ENCODE measurements at regions not wholly inside any gene's neighbourhood (a gene's known extent, or its start where the extent isn't known, plus 50 kb on each side); places are given as distances from the start of the nearest gene placed in this dataset.

DNA sequence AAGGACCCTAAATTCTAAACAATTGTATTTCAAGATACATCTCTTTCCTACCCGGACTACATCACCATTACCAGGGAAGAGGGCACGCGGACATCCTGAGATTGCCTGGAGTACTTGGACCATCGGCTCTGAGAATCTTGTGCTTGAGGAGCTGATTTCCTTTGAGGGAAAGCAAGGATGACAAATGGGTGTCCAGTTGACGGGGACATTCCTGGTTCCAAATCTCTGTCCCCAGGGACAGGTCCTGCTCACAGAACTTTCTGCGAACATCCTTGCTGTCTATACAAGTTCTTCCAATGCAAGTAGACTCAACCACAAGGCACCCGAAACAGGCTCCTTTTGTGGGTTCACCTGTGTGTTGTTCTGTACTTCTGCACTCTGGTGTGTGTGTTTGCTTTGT lies 289.5 kb upstream of the MYT1L start:
- H3K23ac ChIP-seq (ENCODE audit: low read length) = no peak overlapping the region
- no peak overlapping the region for H3K4me3 ChIP-seq (ENCODE audit: low read length)
- H3K18ac ChIP-seq (ENCODE audit: low read length) = no peak overlapping the region
- H3K79me2 ChIP-seq (ENCODE audit: control insufficient read depth, insufficient read depth, low read length) = no peaks in the 10 kb centered on the region
- no peak overlapping the region for H2BK5ac ChIP-seq (ENCODE audit: low read length)
- no peak overlapping the region for H2AK5ac ChIP-seq (ENCODE audit: low read length)
- no peaks in the 10 kb centered on the region for H3K36me3 ChIP-seq (ENCODE audit: control insufficient read depth, insufficient read depth, low read length)
- no peak overlapping the region for H3K4me2 ChIP-seq (ENCODE audit: low read length)
- no peak overlapping the region for H3K27ac ChIP-seq (ENCODE audit: low read depth, low read length)
- WGBS (ENCODE audit: extremely low coverage, insufficient coverage, low lambda C conversion rate) = no CpG with 5 or more reads among the region's 7 CpGs
- H3K9ac ChIP-seq (ENCODE audit: low read length) = no peak overlapping the region
- H3K4ac ChIP-seq (ENCODE audit: low read depth, low read length) = no peak overlapping the region
- H4K5ac ChIP-seq (ENCODE audit: low read length) = no peak overlapping the region
- H3K27me3 ChIP-seq (ENCODE audit: insufficient read depth, low read length, poor library complexity) = no peaks in the 10 kb centered on the region
- no peak overlapping the region for H2BK15ac ChIP-seq (replicated peaks; ENCODE audit: low read depth)
- H3K79me1 ChIP-seq (ENCODE audit: low read length) = no peaks in the 10 kb centered on the region
- H2BK120ac ChIP-seq (ENCODE audit: low read depth, low read length) = no peak overlapping the region
- no peak for DNase-seq
- H4K8ac ChIP-seq (ENCODE audit: low read depth, low read length) = no peak overlapping the region
- H3K4me1 ChIP-seq (ENCODE audit: control insufficient read depth, low read depth, low read length) = no peaks in the 10 kb centered on the region
- no peak overlapping the region for H3K56ac ChIP-seq (ENCODE audit: low read length)

DNA sequence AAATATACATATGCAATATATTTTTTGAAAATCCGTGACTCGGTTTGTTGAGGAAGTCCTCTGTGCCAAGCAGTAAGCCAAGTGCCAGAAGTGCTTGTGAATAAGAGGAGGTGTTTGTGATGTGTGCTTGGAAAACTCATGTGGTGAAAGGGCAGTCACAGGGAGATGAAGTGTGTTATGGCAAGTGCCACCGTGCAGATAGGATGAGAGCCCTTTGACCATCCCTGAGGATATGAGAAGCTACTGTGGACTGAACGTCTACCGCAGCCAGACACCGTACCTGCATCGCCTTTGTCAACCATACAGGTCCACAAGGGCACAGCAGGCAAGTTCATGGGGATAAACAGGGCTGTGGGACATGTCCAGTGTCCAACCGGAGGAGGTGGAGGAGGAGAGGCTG lies 288.9 kb upstream of the MYT1L start:
- H3K27me3 ChIP-seq (ENCODE audit: insufficient read depth, low read length, poor library complexity) = no peaks in the 10 kb centered on the region
- no peak overlapping the region for H3K27ac ChIP-seq (ENCODE audit: low read depth, low read length)
- no peak overlapping the region for H3K23ac ChIP-seq (ENCODE audit: low read length)
- no peak overlapping the region for H3K4me3 ChIP-seq (ENCODE audit: low read length)
- no peak overlapping the region for H2BK120ac ChIP-seq (ENCODE audit: low read depth, low read length)
- no peak overlapping the region for H2BK5ac ChIP-seq (ENCODE audit: low read length)
- H2AK5ac ChIP-seq (ENCODE audit: low read length) = no peak overlapping the region
- no peaks in the 10 kb centered on the region for H3K79me2 ChIP-seq (ENCODE audit: control insufficient read depth, insufficient read depth, low read length)
- H3K18ac ChIP-seq (ENCODE audit: low read length) = no peak overlapping the region
- H3K9ac ChIP-seq (ENCODE audit: low read length) = no peak overlapping the region
- H2BK15ac ChIP-seq (replicated peaks; ENCODE audit: low read depth) = no peak overlapping the region
- H4K8ac ChIP-seq (ENCODE audit: low read depth, low read length) = no peak overlapping the region
- no peak overlapping the region for H3K56ac ChIP-seq (ENCODE audit: low read length)
- no peak overlapping the region for H3K4ac ChIP-seq (ENCODE audit: low read depth, low read length)
- WGBS (ENCODE audit: extremely low coverage, insufficient coverage, low lambda C conversion rate) = no CpG with 5 or more reads among the region's 8 CpGs
- no peaks in the 10 kb centered on the region for H3K79me1 ChIP-seq (ENCODE audit: low read length)
- no peaks in the 10 kb centered on the region for H3K4me1 ChIP-seq (ENCODE audit: control insufficient read depth, low read depth, low read length)
- no peak overlapping the region for H3K4me2 ChIP-seq (ENCODE audit: low read length)
- H3K36me3 ChIP-seq (ENCODE audit: control insufficient read depth, insufficient read depth, low read length) = no peaks in the 10 kb centered on the region
- DNase-seq = no peak
- no peak overlapping the region for H4K5ac ChIP-seq (ENCODE audit: low read length)

DNA sequence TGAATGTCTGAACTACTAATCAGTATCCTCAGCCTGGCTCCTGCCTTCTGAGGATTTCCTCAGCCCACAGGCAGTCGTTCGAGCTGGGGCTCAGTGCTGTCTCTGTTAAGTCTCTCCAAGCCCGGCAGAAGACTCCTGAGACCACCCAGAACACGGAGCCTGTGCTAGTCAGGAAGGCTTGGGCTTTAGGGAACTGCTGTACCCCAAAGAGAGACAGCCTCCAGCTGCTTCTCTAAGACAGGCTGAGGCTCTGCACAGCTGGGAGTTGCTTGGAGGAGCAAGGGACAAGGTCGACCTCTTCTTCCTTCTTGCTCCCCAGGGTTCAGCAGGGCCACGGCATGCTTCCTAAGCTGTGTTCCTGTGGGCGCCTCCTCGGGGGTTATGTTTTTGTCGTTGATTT lies 283.4 kb upstream of the MYT1L start:
- H2BK5ac ChIP-seq (ENCODE audit: low read length) = no peak overlapping the region
- H3K4me2 ChIP-seq (ENCODE audit: low read length) = no peak overlapping the region
- no peak overlapping the region for H3K4ac ChIP-seq (ENCODE audit: low read depth, low read length)
- no peak overlapping the region for H3K4me3 ChIP-seq (ENCODE audit: low read length)
- no peaks in the 10 kb centered on the region for H3K79me2 ChIP-seq (ENCODE audit: control insufficient read depth, insufficient read depth, low read length)
- no peak overlapping the region for H2BK15ac ChIP-seq (replicated peaks; ENCODE audit: low read depth)
- H3K27ac ChIP-seq (ENCODE audit: low read depth, low read length) = no peak overlapping the region
- H3K36me3 ChIP-seq (ENCODE audit: control insufficient read depth, insufficient read depth, low read length) = no peaks in the 10 kb centered on the region
- no peak overlapping the region for H2AK5ac ChIP-seq (ENCODE audit: low read length)
- H4K5ac ChIP-seq (ENCODE audit: low read length) = no peak overlapping the region
- H3K27me3 ChIP-seq (ENCODE audit: insufficient read depth, low read length, poor library complexity) = no peaks in the 10 kb centered on the region
- no CpG with 5 or more reads among the region's 9 CpGs for WGBS (ENCODE audit: extremely low coverage, insufficient coverage, low lambda C conversion rate)
- no peak overlapping the region for H2BK120ac ChIP-seq (ENCODE audit: low read depth, low read length)
- no peak overlapping the region for H3K23ac ChIP-seq (ENCODE audit: low read length)
- H4K8ac ChIP-seq (ENCODE audit: low read depth, low read length) = no peak overlapping the region
- no peak overlapping the region for H3K9ac ChIP-seq (ENCODE audit: low read length)
- no peaks in the 10 kb centered on the region for H3K79me1 ChIP-seq (ENCODE audit: low read length)
- no peak for DNase-seq
- no peaks in the 10 kb centered on the region for H3K4me1 ChIP-seq (ENCODE audit: control insufficient read depth, low read depth, low read length)
- H3K18ac ChIP-seq (ENCODE audit: low read length) = no peak overlapping the region
- H3K56ac ChIP-seq (ENCODE audit: low read length) = no peak overlapping the region

DNA sequence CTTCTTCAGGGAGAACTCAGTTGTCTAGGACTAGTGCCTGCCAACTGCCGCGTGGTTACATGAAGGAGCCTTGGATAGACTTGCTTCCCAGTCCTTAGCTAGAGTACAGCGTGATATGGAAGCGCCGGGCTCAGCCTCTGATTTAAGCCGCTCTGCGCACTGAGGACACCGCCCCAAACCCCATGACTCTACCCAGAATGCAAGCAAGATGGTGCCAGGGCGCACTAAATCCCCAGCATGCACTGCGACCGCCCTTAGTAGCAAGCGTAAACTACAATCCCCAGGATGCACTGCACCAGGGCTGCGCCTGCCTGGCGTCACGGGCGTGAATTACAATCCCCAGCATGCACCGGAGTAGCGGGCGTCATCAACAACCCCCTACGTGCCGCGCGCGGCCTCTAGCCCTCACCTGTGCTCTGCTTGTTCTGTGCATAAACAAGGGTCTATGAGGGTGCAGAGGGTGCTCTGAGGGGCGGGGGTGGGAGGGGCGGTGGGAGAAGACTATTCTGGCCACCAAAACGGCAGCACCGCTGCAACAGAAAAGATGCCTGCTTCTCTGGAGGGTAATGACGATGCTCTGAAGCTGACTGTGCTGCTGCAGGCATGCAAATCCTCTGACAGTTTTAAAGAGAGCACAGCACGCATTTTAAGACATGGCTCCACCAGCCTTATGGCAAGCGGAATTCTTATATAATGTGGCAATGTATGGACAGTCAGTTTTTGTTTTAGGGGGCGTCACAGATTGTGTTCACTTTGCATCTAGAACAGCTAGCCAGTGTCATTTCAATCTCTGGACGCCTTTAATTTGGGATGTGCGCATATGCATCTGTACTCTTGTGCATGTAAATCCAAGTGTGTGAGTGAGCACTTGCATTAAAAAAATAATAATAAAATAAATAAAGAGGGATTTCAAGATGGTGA lies 282.5 kb upstream of the MYT1L start:
- Histone ChIP-seq H4K5ac (ENCODE audit: low read length) (peak overlapping the region; percentile 98), H3K4ac (ENCODE audit: low read depth, low read length) (no peak overlapping the region), H3K79me2 (ENCODE audit: control insufficient read depth, insufficient read depth, low read length) (no peaks in the 10 kb centered on the region), H3K56ac (ENCODE audit: low read length) (peak overlapping the region; percentile 85), H4K8ac (ENCODE audit: low read depth, low read length) (no peak overlapping the region), H3K27ac (ENCODE audit: low read depth, low read length) (no peak overlapping the region), H2AK5ac (ENCODE audit: low read length) (no peak overlapping the region), H3K36me3 (ENCODE audit: control insufficient read depth, insufficient read depth, low read length) (no peaks in the 10 kb centered on the region), H3K18ac (ENCODE audit: low read length) (no peak overlapping the region), H2BK15ac (replicated peaks; ENCODE audit: low read depth) (no peak overlapping the region), H3K27me3 (ENCODE audit: insufficient read depth, low read length, poor library complexity) (no peaks in the 10 kb centered on the region), H2BK120ac (ENCODE audit: low read depth, low read length) (no peak overlapping the region), H3K23ac (ENCODE audit: low read length) (no peak overlapping the region), H3K9ac (ENCODE audit: low read length) (peak overlapping the region; percentile 61), H3K4me3 (ENCODE audit: low read length) (peak overlapping the region; percentile 39), H2BK5ac (ENCODE audit: low read length) (no peak overlapping the region), H3K79me1 (ENCODE audit: low read length) (no peaks in the 10 kb centered on the region), H3K4me2 (ENCODE audit: low read length) (peak overlapping the region; percentile 64), H3K4me1 (ENCODE audit: control insufficient read depth, low read depth, low read length) (no peaks in the 10 kb centered on the region)
- WGBS (ENCODE audit: extremely low coverage, insufficient coverage, low lambda C conversion rate) = no CpG with 5 or more reads among the region's 34 CpGs
- DNase-seq = peak; percentile 98

DNA sequence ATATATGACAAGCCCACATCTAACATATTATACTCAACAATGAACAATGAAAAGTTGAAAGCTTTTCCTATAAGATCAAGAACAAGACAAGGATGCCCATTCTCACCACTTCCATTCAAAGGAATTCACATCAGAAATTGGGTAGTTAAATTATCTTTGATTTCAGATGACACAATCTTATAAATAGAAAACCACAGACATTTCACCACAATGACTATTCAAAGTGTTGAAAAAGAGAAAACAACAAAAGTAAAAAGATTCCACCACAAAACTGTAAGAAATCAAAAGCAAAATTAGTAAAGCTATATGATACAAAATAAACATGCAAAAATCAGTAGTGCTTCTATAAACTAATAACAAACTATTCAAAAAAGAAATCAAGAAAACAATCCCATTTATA lies 279.7 kb upstream of the MYT1L start:
- H3K36me3 ChIP-seq (ENCODE audit: control insufficient read depth, insufficient read depth, low read length) = no peaks in the 10 kb centered on the region
- no peaks in the 10 kb centered on the region for H3K27me3 ChIP-seq (ENCODE audit: insufficient read depth, low read length, poor library complexity)
- H3K9ac ChIP-seq (ENCODE audit: low read length) = no peak overlapping the region
- H3K23ac ChIP-seq (ENCODE audit: low read length) = no peak overlapping the region
- H3K4me3 ChIP-seq (ENCODE audit: low read length) = no peak overlapping the region
- H3K79me2 ChIP-seq (ENCODE audit: control insufficient read depth, insufficient read depth, low read length) = no peaks in the 10 kb centered on the region
- no peak for DNase-seq
- no peak overlapping the region for H3K27ac ChIP-seq (ENCODE audit: low read depth, low read length)
- H4K8ac ChIP-seq (ENCODE audit: low read depth, low read length) = no peak overlapping the region
- no peak overlapping the region for H2AK5ac ChIP-seq (ENCODE audit: low read length)
- no peak overlapping the region for H2BK5ac ChIP-seq (ENCODE audit: low read length)
- no peak overlapping the region for H3K4me2 ChIP-seq (ENCODE audit: low read length)
- no peak overlapping the region for H4K5ac ChIP-seq (ENCODE audit: low read length)
- no peak overlapping the region for H2BK120ac ChIP-seq (ENCODE audit: low read depth, low read length)
- no peaks in the 10 kb centered on the region for H3K79me1 ChIP-seq (ENCODE audit: low read length)
- H2BK15ac ChIP-seq (replicated peaks; ENCODE audit: low read depth) = no peak overlapping the region
- H3K18ac ChIP-seq (ENCODE audit: low read length) = no peak overlapping the region
- H3K4me1 ChIP-seq (ENCODE audit: control insufficient read depth, low read depth, low read length) = no peaks in the 10 kb centered on the region
- H3K4ac ChIP-seq (ENCODE audit: low read depth, low read length) = no peak overlapping the region
- no peak overlapping the region for H3K56ac ChIP-seq (ENCODE audit: low read length)

DNA sequence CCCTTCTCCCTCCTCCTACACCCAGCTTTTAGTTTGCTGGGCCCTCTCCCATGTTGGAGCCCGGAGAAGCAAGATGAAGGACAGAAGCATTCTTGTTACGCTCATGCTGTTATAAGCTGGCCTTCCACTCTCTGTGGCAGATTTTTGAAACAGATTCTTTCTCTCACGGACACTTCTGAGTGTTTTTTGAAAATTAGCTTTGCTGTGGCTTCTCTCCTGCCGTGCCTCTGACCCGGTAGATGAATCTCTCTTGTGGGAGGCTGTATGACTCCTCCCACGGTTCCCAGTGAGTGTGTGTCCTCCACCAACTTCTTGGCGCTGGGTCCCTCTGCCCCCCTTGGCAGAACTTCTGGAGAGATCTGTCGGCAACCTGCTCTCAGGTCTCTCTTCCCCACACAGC lies 269.3 kb upstream of the MYT1L start:
- H3K27ac ChIP-seq (ENCODE audit: low read depth, low read length) = no peak overlapping the region
- no peak overlapping the region for H2BK5ac ChIP-seq (ENCODE audit: low read length)
- H3K4ac ChIP-seq (ENCODE audit: low read depth, low read length) = no peak overlapping the region
- no peaks in the 10 kb centered on the region for H3K79me2 ChIP-seq (ENCODE audit: control insufficient read depth, insufficient read depth, low read length)
- no CpG with 5 or more reads among the region's 8 CpGs for WGBS (ENCODE audit: extremely low coverage, insufficient coverage, low lambda C conversion rate)
- no peak overlapping the region for H4K5ac ChIP-seq (ENCODE audit: low read length)
- no peak overlapping the region for H2BK15ac ChIP-seq (replicated peaks; ENCODE audit: low read depth)
- H3K4me1 ChIP-seq (ENCODE audit: control insufficient read depth, low read depth, low read length) = no peaks in the 10 kb centered on the region
- no peak overlapping the region for H3K56ac ChIP-seq (ENCODE audit: low read length)
- H3K27me3 ChIP-seq (ENCODE audit: insufficient read depth, low read length, poor library complexity) = no peaks in the 10 kb centered on the region
- no peak for DNase-seq
- no peaks in the 10 kb centered on the region for H3K36me3 ChIP-seq (ENCODE audit: control insufficient read depth, insufficient read depth, low read length)
- no peak overlapping the region for H3K18ac ChIP-seq (ENCODE audit: low read length)
- no peaks in the 10 kb centered on the region for H3K79me1 ChIP-seq (ENCODE audit: low read length)
- no peak overlapping the region for H3K9ac ChIP-seq (ENCODE audit: low read length)
- H2BK120ac ChIP-seq (ENCODE audit: low read depth, low read length) = no peak overlapping the region
- no peak overlapping the region for H2AK5ac ChIP-seq (ENCODE audit: low read length)
- no peak overlapping the region for H3K4me2 ChIP-seq (ENCODE audit: low read length)
- no peak overlapping the region for H3K23ac ChIP-seq (ENCODE audit: low read length)
- H3K4me3 ChIP-seq (ENCODE audit: low read length) = no peak overlapping the region
- H4K8ac ChIP-seq (ENCODE audit: low read depth, low read length) = no peak overlapping the region

All from mesendoderm (in vitro differentiated cells).